ENCODE measurements at regions not wholly inside any gene's neighbourhood (a gene's known extent, or its start where the extent isn't known, plus 50 kb on each side); places are given as distances from the start of the nearest gene placed in this dataset.

- DNase-seq (ENCODE audit: low spot score in 2 of 2) (no peak), FAIRE-seq (no peak)
Observed at GRCh38 chr20:47878601-47879027, 93.3 kb upstream of the SULF2 start.

DNA sequence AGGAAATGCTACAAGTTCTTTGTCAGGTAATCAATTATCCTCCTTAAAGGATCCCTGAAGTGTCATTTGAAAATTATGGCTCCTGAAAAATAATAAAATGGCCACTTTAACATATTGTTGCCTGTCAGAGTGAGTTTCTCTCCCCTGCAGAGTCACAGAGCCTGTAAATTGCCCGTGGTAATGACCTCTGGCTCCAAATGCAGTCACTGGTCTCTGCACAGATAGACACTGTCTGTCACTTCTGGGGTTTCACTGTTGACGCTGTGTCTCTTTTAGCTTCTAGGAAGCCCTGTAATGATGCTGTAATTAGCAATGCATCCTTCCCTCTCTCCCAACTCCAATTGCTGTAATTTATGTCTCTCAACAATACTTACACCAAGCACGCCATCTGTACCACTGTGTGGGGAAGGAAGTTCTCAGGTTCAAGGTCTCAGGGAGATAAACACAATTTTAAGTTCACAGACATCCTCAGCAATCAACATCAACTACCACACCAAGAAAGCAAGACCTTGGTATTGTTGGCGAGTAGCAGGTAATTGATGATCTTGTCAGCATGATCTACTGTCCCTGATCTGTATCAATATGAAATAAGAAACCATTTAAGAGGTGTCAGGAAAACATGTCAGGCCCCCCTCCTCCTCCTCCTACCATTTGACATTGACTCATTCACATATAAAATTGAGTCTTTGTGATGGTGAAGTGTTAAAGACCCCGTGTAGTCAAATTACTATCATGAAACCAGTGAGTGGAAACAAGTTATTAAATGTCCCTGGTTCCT lies 91.2 kb upstream of the SULF2 start:
- no peak for FAIRE-seq
- DNase-seq (ENCODE audit: low spot score in 2 of 2), result no peak

DNA sequence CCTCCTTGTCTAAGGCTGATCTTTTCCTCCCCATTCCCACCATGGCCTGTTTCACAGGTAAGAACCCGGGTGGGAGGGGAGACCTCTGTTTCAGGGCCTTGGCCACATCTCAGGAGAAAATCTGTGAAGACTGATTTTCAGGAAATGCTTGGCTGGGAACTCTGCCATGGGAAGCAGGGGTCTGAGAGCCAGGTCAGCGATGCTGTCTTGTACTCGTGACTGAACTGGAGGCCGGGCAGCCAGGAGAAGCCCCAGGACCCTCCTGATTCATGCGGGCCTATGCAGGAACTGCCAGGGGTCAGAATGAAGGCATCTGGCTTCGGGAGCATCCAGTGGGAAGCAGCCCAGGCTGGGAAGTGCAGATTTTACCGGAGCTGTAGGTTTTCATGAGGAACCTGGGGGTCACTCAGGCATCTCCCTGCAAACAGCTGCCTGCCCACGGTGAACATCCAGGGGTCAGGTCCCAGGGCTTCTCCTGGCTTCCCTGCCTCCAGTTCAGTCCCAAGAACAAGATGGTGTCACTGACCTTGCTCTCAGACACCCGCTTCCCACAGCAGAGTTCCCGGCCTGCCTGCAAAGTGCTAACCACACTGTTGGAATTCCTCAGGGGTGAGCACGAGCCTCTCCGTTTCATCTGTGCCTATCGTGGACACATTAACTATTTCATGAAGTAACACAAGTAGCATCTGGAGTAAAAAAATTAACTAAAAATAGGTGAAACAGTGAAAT lies 90.2 kb upstream of the SULF2 start:
- DNase-seq (ENCODE audit: low spot score in 2 of 2) (no peak), FAIRE-seq (no peak)

GRCh38 chr20:47872341-47872740 lies 87.1 kb upstream of the SULF2 start:
- DNase-seq (ENCODE audit: low spot score in 2 of 2), result no peak
- no peak for FAIRE-seq

GRCh38 chr20:47870475-47870874 lies 85.2 kb upstream of the SULF2 start:
- DNase-seq (ENCODE audit: low spot score in 2 of 2), result no peak
- no peak for FAIRE-seq

GRCh38 chr20:47868744-47869143 lies 83.5 kb upstream of the SULF2 start:
- DNase-seq (ENCODE audit: low spot score in 2 of 2), result no peak
- no peak for FAIRE-seq

GRCh38 chr20:47868236-47868635 lies 83.0 kb upstream of the SULF2 start:
- no peak for FAIRE-seq
- DNase-seq (ENCODE audit: low spot score in 2 of 2), result no peak

- DNase-seq (ENCODE audit: low spot score in 2 of 2), result no peak
- FAIRE-seq, result no peak
Observed at GRCh38 chr20:47867831-47868230, 82.5 kb upstream of the SULF2 start.

GRCh38 chr20:47866480-47866879 lies 81.2 kb upstream of the SULF2 start:
- DNase-seq (ENCODE audit: low spot score in 2 of 2) (no peak), FAIRE-seq (no peak)

- no peak for FAIRE-seq
- DNase-seq (ENCODE audit: low spot score in 2 of 2), result no peak
Observed at GRCh38 chr20:47865912-47866311, 80.6 kb upstream of the SULF2 start.

DNA sequence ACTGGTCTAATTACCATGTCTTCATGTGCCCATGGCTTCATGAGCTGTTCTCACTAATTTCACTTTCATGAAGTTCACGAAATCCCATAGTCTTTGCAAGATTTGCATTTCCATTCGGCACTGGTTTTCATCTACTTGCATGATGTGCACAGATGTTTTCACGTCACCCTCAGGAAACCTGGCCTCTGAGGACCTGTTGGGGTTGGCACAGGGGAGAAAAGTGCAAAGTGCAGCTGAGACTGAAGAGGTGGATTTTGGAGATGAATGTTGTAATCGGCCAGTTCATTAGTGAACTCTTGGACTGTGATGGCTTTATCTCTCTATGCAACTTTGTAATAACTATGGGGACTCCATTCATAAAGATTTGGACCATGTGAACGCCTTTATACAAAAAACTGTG lies 80.2 kb upstream of the SULF2 start:
- FAIRE-seq, result no peak
- no peak for DNase-seq (ENCODE audit: low spot score in 2 of 2)

DNA sequence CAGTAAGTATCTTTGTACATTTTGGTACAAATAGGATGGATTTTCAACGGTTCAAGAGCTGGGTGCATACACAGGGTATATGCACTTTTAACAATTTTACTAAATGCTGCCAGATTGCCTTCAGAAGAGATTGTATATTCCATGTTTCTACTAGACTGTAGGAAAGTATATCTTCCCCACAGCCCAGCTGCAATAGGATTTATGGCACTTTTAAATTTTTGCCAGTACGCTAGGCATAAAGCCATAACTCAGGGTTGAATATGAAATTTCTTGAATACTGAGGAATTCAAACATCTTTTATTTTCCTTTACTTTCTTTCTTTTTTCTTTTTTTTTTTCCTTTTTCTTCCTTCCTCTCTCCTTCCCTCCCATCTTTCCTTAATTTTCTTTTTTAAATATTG lies 78.7 kb upstream of the SULF2 start:
- FAIRE-seq, result no peak

GRCh38 chr20:47863315-47863965 lies 78.2 kb upstream of the SULF2 start:
- FAIRE-seq (no peak), DNase-seq (ENCODE audit: low spot score in 2 of 2) (no peak)

More for the DNA sequence above, 78.7 kb upstream of the SULF2 start:
- DNase-seq (ENCODE audit: low spot score in 2 of 2), result no peak

- FAIRE-seq, result no peak
- DNase-seq (ENCODE audit: low spot score in 2 of 2), result no peak
Observed at GRCh38 chr20:47862574-47863240, 77.4 kb upstream of the SULF2 start.

- FAIRE-seq, result no peak
- DNase-seq (ENCODE audit: low spot score in 2 of 2), result no peak
Observed at GRCh38 chr20:47861116-47861515, 75.8 kb upstream of the SULF2 start.

DNA sequence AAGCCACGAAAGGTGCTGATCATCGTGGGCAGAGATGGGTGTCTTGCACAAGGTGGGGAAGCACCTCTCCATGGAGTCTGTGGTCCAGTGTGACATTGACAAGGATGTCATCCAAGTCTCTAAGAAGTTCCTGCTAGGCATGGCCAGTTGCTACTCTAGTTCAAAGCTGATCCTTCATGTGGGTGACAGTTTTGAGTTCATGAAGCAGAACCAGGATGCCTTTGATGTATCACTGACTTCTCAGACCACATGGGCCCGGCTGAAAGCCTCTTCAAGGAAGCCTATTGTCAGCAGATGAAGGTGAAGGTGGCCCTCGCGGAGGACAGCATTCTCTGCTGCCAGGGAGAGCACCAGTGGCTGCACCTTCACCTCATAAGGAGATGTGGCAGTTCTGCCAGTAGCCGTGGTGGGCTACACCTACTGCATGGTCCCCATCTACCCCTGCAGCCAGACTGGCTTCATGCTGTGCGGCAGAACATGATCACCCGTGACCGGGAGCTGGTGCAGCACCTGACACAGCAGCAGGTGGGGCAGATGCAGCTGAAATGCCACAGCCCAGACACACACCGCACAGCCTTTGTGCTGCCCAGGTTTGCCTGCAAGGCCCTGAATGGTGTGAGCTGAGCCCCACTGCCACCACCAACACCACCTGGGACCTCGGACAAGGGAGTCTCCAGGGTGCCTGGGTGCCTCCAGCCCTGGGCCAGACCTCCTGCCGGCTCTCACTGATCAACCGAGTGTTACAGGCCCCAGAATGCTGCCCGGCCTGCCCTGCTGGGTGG lies 75.0 kb upstream of the SULF2 start:
- no peak for FAIRE-seq

DNA sequence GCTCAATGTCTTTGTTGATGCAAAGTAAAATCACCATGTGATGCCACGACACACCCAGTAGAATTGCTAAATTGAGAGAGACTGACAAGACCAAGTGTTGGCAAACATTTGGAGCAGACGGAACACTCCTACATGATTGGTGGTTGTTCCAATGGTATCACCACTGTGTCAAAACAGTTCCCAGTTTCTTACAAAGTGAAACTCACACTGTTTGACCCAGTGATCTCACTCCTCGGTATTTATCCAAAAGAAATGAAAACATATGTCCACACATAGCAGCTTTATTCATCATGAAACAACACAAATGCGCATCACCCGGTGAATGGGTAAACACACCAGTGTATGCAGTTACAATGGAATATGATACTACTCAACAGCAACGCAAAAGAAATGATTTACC lies 74.0 kb upstream of the SULF2 start:
- no peak for FAIRE-seq
- no peak for DNase-seq (ENCODE audit: low spot score in 2 of 2)

More for the DNA sequence above, 75.0 kb upstream of the SULF2 start:
- DNase-seq (ENCODE audit: low spot score in 2 of 2), result no peak

- no peak for FAIRE-seq
- DNase-seq (ENCODE audit: low spot score in 2 of 2), result no peak
Observed at GRCh38 chr20:47857569-47858464, 72.5 kb upstream of the SULF2 start.

- no peak for DNase-seq (ENCODE audit: low spot score in 2 of 2)
- no peak for FAIRE-seq
Observed at GRCh38 chr20:47857187-47857568, 71.9 kb upstream of the SULF2 start.

Data from frontal cortex (tissue), 3 donors.